ENCODE measurements at regions not wholly inside any gene's neighbourhood (a gene's known extent, or its start where the extent isn't known, plus 50 kb on each side); places are given as distances from the start of the nearest gene placed in this dataset.

DNA sequence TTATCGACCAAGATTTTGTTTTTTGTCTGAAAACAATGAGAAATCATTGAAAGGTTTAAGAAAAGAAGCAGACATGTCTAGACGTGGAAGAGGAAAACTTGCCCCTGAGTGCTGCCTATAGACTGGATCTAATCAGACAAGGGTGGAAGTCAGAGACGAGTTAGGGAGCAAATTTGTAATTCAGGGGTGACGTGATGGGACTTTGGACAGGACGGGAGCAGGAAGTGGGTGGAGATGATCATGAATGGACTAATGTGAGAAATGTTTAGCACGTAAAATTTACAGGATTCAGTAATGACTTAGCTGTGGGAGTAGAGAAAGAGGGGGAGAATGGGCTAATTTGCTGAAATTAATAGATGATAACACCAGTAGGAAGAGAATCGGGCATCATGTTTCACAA, 117.0 kb upstream of the EPHA4 start:
- Histone ChIP-seq H3K4me1 (ENCODE audit: control insufficient read depth in 1 of 2, insufficient read depth in 2 of 2, low read length in 2 of 2) (no peaks in the 10 kb centered on the region), H3K27ac (ENCODE audit: low read depth in 1 of 2, low read length in 2 of 2) (no peak overlapping the region), H3K9me3 (ENCODE audit: control insufficient read depth, low read length) (no peaks in the 10 kb centered on the region), H3K27me3 (ENCODE audit: control insufficient read depth in 1 of 2, insufficient read depth in 2 of 2, low read length in 1 of 2) (no peaks in the 10 kb centered on the region), H3K4me3 (ENCODE audit: low read length in 2 of 2) (no peak overlapping the region), H3K36me3 (ENCODE audit: control insufficient read depth in 1 of 2, insufficient read depth in 2 of 2, low read length in 1 of 2) (no peaks in the 10 kb centered on the region)
- intact Hi-C loops (cut with DNase I): no loop called here
- DNase-seq (no peak), ATAC-seq (ENCODE audit: low FRiP score) (no peak)
- WGBS, 2 donors: 66 to 74% methylated on average over 7 of the region's 7 CpGs

- intact Hi-C loops (cut with DNase I): no loop called here
- no peaks in the 10 kb centered on the region for H3K27me3 ChIP-seq (ENCODE audit: control insufficient read depth in 1 of 2, insufficient read depth in 2 of 2, low read length in 1 of 2)
- no peak for DNase-seq
- no peak overlapping the region for H3K27ac ChIP-seq (ENCODE audit: low read depth in 1 of 2, low read length in 2 of 2)
- H3K4me3 ChIP-seq (ENCODE audit: low read length in 2 of 2): no peak overlapping the region
- no peaks in the 10 kb centered on the region for H3K4me1 ChIP-seq (ENCODE audit: control insufficient read depth in 1 of 2, insufficient read depth in 2 of 2, low read length in 2 of 2)
- H3K9me3 ChIP-seq (ENCODE audit: control insufficient read depth, low read length): peaks cover 2% of the 10 kb centered on the region
- no peak for ATAC-seq (ENCODE audit: low FRiP score)
- no peaks in the 10 kb centered on the region for H3K36me3 ChIP-seq (ENCODE audit: control insufficient read depth in 1 of 2, insufficient read depth in 2 of 2, low read length in 1 of 2)
Measured at GRCh38 chr2:221680548-221680947, 108.4 kb upstream of the EPHA4 start.

- Histone ChIP-seq H3K27ac (ENCODE audit: low read depth in 1 of 2, low read length in 2 of 2) (no peak overlapping the region), H3K9me3 (ENCODE audit: control insufficient read depth, low read length) (no peaks in the 10 kb centered on the region), H3K4me3 (ENCODE audit: low read length in 2 of 2) (no peak overlapping the region), H3K27me3 (ENCODE audit: control insufficient read depth in 1 of 2, insufficient read depth in 2 of 2, low read length in 1 of 2) (no peaks in the 10 kb centered on the region), H3K4me1 (ENCODE audit: control insufficient read depth in 1 of 2, insufficient read depth in 2 of 2, low read length in 2 of 2) (no peaks in the 10 kb centered on the region), H3K36me3 (ENCODE audit: control insufficient read depth in 1 of 2, insufficient read depth in 2 of 2, low read length in 1 of 2) (no peaks in the 10 kb centered on the region)
- intact Hi-C loops (cut with DNase I): no loop called here
- ATAC-seq (ENCODE audit: low FRiP score): no peak
- no peak for DNase-seq
- WGBS, 2 donors: 64 to 86% methylated on average over 1 of the region's 1 CpG
Measured at GRCh38 chr2:221677688-221678087, 105.6 kb upstream of the EPHA4 start.

- ATAC-seq (ENCODE audit: low FRiP score) (no peak), DNase-seq (no peak)
- intact Hi-C loops (cut with DNase I): no loop called here
- WGBS, 2 donors: 67% methylated on average over 6 of the region's 6 CpGs
- Histone ChIP-seq H3K9me3 (ENCODE audit: control insufficient read depth, low read length) (no peaks in the 10 kb centered on the region), H3K27me3 (ENCODE audit: control insufficient read depth in 1 of 2, insufficient read depth in 2 of 2, low read length in 1 of 2) (no peaks in the 10 kb centered on the region), H3K4me3 (ENCODE audit: low read length in 2 of 2) (no peak overlapping the region), H3K36me3 (ENCODE audit: control insufficient read depth in 1 of 2, insufficient read depth in 2 of 2, low read length in 1 of 2) (no peaks in the 10 kb centered on the region), H3K27ac (ENCODE audit: low read depth in 1 of 2, low read length in 2 of 2) (no peak overlapping the region), H3K4me1 (ENCODE audit: control insufficient read depth in 1 of 2, insufficient read depth in 2 of 2, low read length in 2 of 2) (no peaks in the 10 kb centered on the region)
Measured at GRCh38 chr2:221676566-221677172, 104.6 kb upstream of the EPHA4 start.

DNA sequence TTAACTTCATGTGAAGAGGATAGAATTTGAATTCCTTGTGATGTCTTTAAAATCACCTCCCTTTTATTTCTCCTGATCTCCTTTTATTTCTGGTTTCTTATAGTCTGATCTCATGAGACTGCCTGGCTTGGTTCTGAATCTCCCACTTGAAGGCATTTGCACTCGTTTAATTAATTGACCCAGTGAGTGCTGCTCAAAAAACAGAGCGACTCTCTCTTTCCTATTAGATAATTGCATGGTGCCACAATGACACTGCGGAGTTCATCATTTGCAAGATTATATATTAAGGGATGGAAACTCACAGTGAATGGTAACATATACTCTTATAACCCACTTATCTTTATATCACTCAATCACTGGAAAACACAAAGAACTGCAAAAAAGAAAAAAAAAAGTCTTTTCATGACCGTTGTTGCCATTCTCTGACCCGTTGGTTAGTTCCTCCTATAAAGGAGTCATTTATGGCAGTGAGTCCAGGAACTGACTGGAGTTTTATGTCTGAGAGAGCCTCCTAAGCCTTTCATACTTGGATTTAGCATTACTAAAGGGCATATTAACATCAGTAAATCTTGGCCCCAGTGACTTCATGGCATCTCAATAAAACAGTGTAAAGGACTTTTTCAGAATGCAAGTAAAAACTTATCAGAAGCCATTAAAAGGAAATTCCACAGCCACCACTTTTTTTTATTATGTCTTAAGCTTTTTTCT, 103.3 kb upstream of the EPHA4 start:
- H3K27ac ChIP-seq (ENCODE audit: low read depth in 1 of 2, low read length in 2 of 2): no peak overlapping the region
- no peaks in the 10 kb centered on the region for H3K27me3 ChIP-seq (ENCODE audit: control insufficient read depth in 1 of 2, insufficient read depth in 2 of 2, low read length in 1 of 2)
- H3K36me3 ChIP-seq (ENCODE audit: control insufficient read depth in 1 of 2, insufficient read depth in 2 of 2, low read length in 1 of 2): no peaks in the 10 kb centered on the region
- no peak for DNase-seq
- intact Hi-C loops (cut with DNase I): no loop called here
- no peak for ATAC-seq (ENCODE audit: low FRiP score)
- H3K4me1 ChIP-seq (ENCODE audit: control insufficient read depth in 1 of 2, insufficient read depth in 2 of 2, low read length in 2 of 2): no peaks in the 10 kb centered on the region
- no peaks in the 10 kb centered on the region for H3K9me3 ChIP-seq (ENCODE audit: control insufficient read depth, low read length)
- WGBS, 2 donors: 63 to 67% methylated on average over 5 of the region's 5 CpGs
- H3K4me3 ChIP-seq (ENCODE audit: low read length in 2 of 2): no peak overlapping the region

DNA sequence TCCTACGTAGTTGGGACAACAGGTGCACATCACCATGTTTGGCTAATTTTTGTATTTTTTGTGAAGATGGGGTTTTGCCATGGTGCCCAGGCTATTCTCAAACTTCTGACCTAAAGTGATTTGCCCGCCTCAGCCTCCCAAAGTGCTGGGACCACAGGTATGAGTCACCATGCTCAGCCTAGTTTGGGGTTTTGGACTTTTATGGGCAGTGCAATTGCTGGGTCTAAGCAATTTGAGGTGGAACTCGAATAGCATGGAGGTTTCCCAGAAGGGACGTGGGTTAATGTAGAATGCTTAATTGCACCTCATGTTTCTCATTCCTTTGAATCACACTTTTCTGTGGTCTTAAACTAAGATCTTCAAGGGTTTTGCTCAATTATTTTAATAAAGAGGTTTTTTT, 102.3 kb upstream of the EPHA4 start:
- Histone ChIP-seq H3K27ac (ENCODE audit: low read depth in 1 of 2, low read length in 2 of 2) (no peak overlapping the region), H3K27me3 (ENCODE audit: control insufficient read depth in 1 of 2, insufficient read depth in 2 of 2, low read length in 1 of 2) (no peaks in the 10 kb centered on the region), H3K4me3 (ENCODE audit: low read length in 2 of 2) (no peak overlapping the region), H3K4me1 (ENCODE audit: control insufficient read depth in 1 of 2, insufficient read depth in 2 of 2, low read length in 2 of 2) (no peaks in the 10 kb centered on the region), H3K36me3 (ENCODE audit: control insufficient read depth in 1 of 2, insufficient read depth in 2 of 2, low read length in 1 of 2) (no peaks in the 10 kb centered on the region), H3K9me3 (ENCODE audit: control insufficient read depth, low read length) (no peaks in the 10 kb centered on the region)
- intact Hi-C loops (cut with DNase I): no loop called here
- DNase-seq (no peak), ATAC-seq (ENCODE audit: low FRiP score) (no peak)
- WGBS, 2 donors: 78 to 87% methylated on average over 4 of the region's 4 CpGs

- DNase-seq (no peak), ATAC-seq (ENCODE audit: low FRiP score) (no peak)
Measured at GRCh38 chr2:221673248-221673647, 101.1 kb upstream of the EPHA4 start.

DNA sequence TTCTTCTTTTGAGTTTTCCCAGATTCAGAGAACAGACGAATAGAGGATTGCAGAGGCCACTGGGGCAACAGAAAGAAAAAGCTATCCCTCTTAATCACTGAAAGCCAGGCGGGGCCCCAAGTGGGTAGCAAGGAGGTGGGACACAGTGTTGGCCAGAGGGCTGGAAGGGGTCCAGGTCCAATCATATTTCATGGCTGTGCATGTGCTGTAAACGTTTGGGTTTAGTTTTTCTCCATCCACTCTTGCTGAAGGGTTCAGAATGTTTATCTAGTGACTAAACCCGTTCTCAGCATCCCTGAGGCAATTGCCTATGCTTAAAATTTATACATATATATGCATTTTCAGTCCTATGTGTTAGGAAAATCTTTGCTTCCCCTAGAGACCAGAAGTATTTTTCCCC, 99.4 kb upstream of the EPHA4 start:
- Histone ChIP-seq H3K9me3 (ENCODE audit: control insufficient read depth, low read length) (peaks cover 2% of the 10 kb centered on the region), H3K4me1 (ENCODE audit: control insufficient read depth in 1 of 2, insufficient read depth in 2 of 2, low read length in 2 of 2) (no peaks in the 10 kb centered on the region), H3K27ac (ENCODE audit: low read depth in 1 of 2, low read length in 2 of 2) (no peak overlapping the region), H3K36me3 (ENCODE audit: control insufficient read depth in 1 of 2, insufficient read depth in 2 of 2, low read length in 1 of 2) (no peaks in the 10 kb centered on the region), H3K27me3 (ENCODE audit: control insufficient read depth in 1 of 2, insufficient read depth in 2 of 2, low read length in 1 of 2) (no peaks in the 10 kb centered on the region), H3K4me3 (ENCODE audit: low read length in 2 of 2) (no peak overlapping the region)
- ATAC-seq (ENCODE audit: low FRiP score): no peak
- no peak for DNase-seq
- 8 to 17% methylated on average over 4 of the region's 4 CpGs for WGBS, 2 donors
- intact Hi-C loops (cut with DNase I): no loop called here

More at GRCh38 chr2:221673248-221673647, 101.1 kb upstream of the EPHA4 start:
- Histone ChIP-seq H3K27me3 (ENCODE audit: control insufficient read depth in 1 of 2, insufficient read depth in 2 of 2, low read length in 1 of 2) (no peaks in the 10 kb centered on the region), H3K9me3 (ENCODE audit: control insufficient read depth, low read length) (peaks cover 2% of the 10 kb centered on the region), H3K36me3 (ENCODE audit: control insufficient read depth in 1 of 2, insufficient read depth in 2 of 2, low read length in 1 of 2) (no peaks in the 10 kb centered on the region), H3K27ac (ENCODE audit: low read depth in 1 of 2, low read length in 2 of 2) (no peak overlapping the region), H3K4me3 (ENCODE audit: low read length in 2 of 2) (no peak overlapping the region), H3K4me1 (ENCODE audit: control insufficient read depth in 1 of 2, insufficient read depth in 2 of 2, low read length in 2 of 2) (no peaks in the 10 kb centered on the region)
- WGBS, 2 donors: 90 to 92% methylated on average over 1 of the region's 1 CpG
- intact Hi-C loops (cut with DNase I): no loop called here

DNA sequence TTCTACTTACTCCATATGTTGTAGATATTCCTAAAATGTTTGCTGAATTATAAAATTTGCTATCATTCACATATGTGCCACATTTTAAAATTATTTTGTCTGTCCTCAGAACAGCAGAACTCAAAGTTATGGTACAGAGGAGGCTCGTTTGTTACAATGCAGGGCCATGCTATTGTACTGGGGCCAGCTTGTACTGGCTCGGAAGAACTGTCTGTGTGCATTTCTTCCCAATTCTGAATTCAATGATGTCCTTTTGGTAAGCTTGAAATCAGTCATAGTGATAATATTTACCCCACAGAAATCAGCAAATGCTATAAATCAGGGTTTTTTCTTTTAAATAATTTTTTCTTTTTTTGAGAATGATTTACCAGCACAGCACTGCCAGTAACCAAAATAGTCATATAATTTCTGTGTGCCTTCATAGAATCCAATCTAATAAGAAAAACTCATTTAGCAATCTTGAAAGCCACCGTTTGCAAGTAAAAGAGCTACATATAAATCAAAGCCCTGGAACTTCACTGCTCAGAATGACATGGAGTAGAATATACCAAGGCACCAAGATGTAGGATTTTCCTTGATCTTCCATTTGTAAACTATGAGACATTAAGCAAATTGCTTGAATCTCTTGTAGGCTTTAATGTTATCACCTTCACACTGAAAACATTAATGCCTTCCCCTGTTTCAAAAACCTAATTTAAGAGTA, 90.7 kb upstream of the EPHA4 start:
- Histone ChIP-seq H3K4me3 (ENCODE audit: low read length in 2 of 2) (no peak overlapping the region), H3K4me1 (ENCODE audit: control insufficient read depth in 1 of 2, insufficient read depth in 2 of 2, low read length in 2 of 2) (no peaks in the 10 kb centered on the region), H3K9me3 (ENCODE audit: control insufficient read depth, low read length) (no peaks in the 10 kb centered on the region), H3K36me3 (ENCODE audit: control insufficient read depth in 1 of 2, insufficient read depth in 2 of 2, low read length in 1 of 2) (no peaks in the 10 kb centered on the region), H3K27me3 (ENCODE audit: control insufficient read depth in 1 of 2, insufficient read depth in 2 of 2, low read length in 1 of 2) (no peaks in the 10 kb centered on the region), H3K27ac (ENCODE audit: low read depth in 1 of 2, low read length in 2 of 2) (no peak overlapping the region)
- DNase-seq (no peak), ATAC-seq (ENCODE audit: low FRiP score) (no peak)
- 60 to 68% methylated on average over 3 of the region's 3 CpGs for WGBS, 2 donors
- intact Hi-C loops (cut with DNase I): no loop called here
